ENCODE measurements at regions not wholly inside any gene's neighbourhood (a gene's known extent, or its start where the extent isn't known, plus 50 kb on each side); places are given as distances from the start of the nearest gene placed in this dataset.
A peak's percentile ranks its signal among the peaks of the same experiment; 100 is the strongest.

GRCh38 chr21:35637431-35637830 is 422.9 kb downstream of the SETD4 start:
- DNase-seq, result no peak

GRCh38 chr21:35635994-35636393 is 424.3 kb downstream of the SETD4 start:
- DNase-seq, result no peak

- DNase-seq, result no peak
These were observed 425.1 kb downstream of the SETD4 start for GRCh38 chr21:35635261-35635660.

- DNase-seq, result no peak
These were observed 426.8 kb downstream of the SETD4 start for GRCh38 chr21:35633501-35633900.

GRCh38 chr21:35632711-35633110 is 427.6 kb downstream of the SETD4 start:
- DNase-seq, result no peak

- DNase-seq, result no peak
These were observed 432.0 kb downstream of the SETD4 start for GRCh38 chr21:35628316-35628715.

GRCh38 chr21:35627462-35627861 is 432.9 kb downstream of the SETD4 start:
- DNase-seq, result no peak

GRCh38 chr21:35625576-35625975 is 434.8 kb downstream of the SETD4 start:
- no peak for DNase-seq

- DNase-seq, result no peak
These were observed 435.4 kb downstream of the SETD4 start for GRCh38 chr21:35624901-35625300.

- DNase-seq, result no peak
These were observed 437.7 kb downstream of the SETD4 start for GRCh38 chr21:35622612-35623011.

GRCh38 chr21:35619184-35619583 is 441.1 kb downstream of the SETD4 start:
- no peak for DNase-seq

GRCh38 chr21:35617491-35617890 is 442.8 kb downstream of the SETD4 start:
- no peak for DNase-seq

GRCh38 chr21:35616090-35616489 is 444.2 kb downstream of the SETD4 start:
- DNase-seq, result peak; percentile 15

GRCh38 chr21:35615325-35615724 is 445.0 kb downstream of the SETD4 start:
- no peak for DNase-seq

GRCh38 chr21:35614396-35614921 is 445.9 kb downstream of the SETD4 start:
- DNase-seq, result no peak

- DNase-seq, result no peak
These were observed 448.6 kb downstream of the SETD4 start for GRCh38 chr21:35611708-35612132.

GRCh38 chr21:35609263-35609662 is 451.1 kb downstream of the SETD4 start:
- DNase-seq, result no peak

- no peak for DNase-seq
These were observed 452.9 kb downstream of the SETD4 start for GRCh38 chr21:35607406-35607805.

GRCh38 chr21:35606578-35606977 is 453.7 kb downstream of the SETD4 start:
- DNase-seq, result no peak

GRCh38 chr21:35606146-35606545 is 454.2 kb downstream of the SETD4 start:
- DNase-seq, result no peak

- DNase-seq, result no peak
These were observed 456.8 kb downstream of the SETD4 start for GRCh38 chr21:35603494-35603893.

GRCh38 chr21:35602811-35603362 is 457.4 kb downstream of the SETD4 start:
- no peak for DNase-seq

GRCh38 chr21:35601211-35601610 is 459.1 kb downstream of the SETD4 start:
- DNase-seq, result no peak

- no peak for DNase-seq
These were observed 461.2 kb downstream of the SETD4 start for GRCh38 chr21:35599164-35599563.

- no peak for DNase-seq
These were observed 462.5 kb downstream of the SETD4 start for GRCh38 chr21:35597750-35598339.
